ENCODE measurements at regions not wholly inside any gene's neighbourhood (a gene's known extent, or its start where the extent isn't known, plus 50 kb on each side); places are given as distances from the start of the nearest gene placed in this dataset.

DNA sequence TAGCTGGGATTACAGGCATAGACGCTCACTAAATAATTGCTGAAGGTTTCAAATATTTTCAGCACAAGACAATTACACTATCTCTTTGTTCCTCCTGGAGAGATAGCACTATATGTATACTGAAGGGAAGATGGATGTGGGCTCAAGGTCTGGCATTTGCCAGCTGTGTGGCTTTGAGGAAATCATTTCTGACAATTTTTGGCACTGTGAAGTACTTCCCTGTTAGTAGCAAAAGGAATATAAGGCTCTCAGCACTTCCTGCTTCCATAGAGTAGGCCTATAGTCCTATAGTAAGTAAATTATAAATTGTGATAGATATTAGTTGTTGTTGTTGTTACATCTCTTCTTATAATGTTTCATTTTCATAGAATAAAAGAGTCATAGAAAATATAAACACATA lies 271.1 kb downstream of the SAMD5 start:
- TF ChIP-seq POLR2A (IDR thresholded peaks at IDR 0.05; ENCODE audit: low read length), result no peak
- TF ChIP-seq GATA1 (IDR thresholded peaks at IDR 0.05; ENCODE audit: low read depth, low read length), result no peak
